Tibial artery (tissue), 4 donors: ENCODE measurements at regions not wholly inside any gene's neighbourhood (a gene's known extent, or its start where the extent isn't known, plus 50 kb on each side); places are given as distances from the start of the nearest gene placed in this dataset.

Experiments
- DNase-seq, 2 donors: peaks; one replicate each; pipeline ENCODE4 v3.0.0-alpha.2; 2019
- H3K27ac ChIP-seq, 2 donors: fragments of 200-600 bp; sonication (generic) in 1 of 2; 1 replicate in 1 of 2; 2 replicates in 1 of 2; pipeline ENCODE4 v1.5.1; 2018 to 2019; ENCODE audit warnings: mild to moderate bottlenecking in 1 of 2
- H3K27me3 ChIP-seq, 2 donors: fragments of 200-600 bp; sonication (generic) in 1 of 2; one replicate each; pipeline versions ENCODE4 v1.5.1 to v1.6.0; 2016 to 2019
- H3K36me3 ChIP-seq, 3 donors: fragments of 200-600 bp; sonication (generic) in 2 of 3; one replicate each; pipeline ENCODE4 v1.5.1; 2016 to 2019; ENCODE audit warnings: mild to moderate bottlenecking in 2 of 3
- H3K4me1 ChIP-seq, 4 donors: fragments of 200-600 bp; sonication (generic) in 2 of 4; 1 replicate in 3 of 4; 2 replicates in 1 of 4; pipeline ENCODE4 v1.5.1; 2016 to 2019
- H3K4me3 ChIP-seq, 2 donors: fragments of 200-600 bp; sonication (generic) in 1 of 2; 1 replicate in 1 of 2; 2 replicates in 1 of 2; pipeline ENCODE4 v1.5.1; 2018 to 2019; ENCODE audit warnings: mild to moderate bottlenecking in 2 of 2
- H3K9me3 ChIP-seq, 3 donors: fragments of 200-600 bp; sonication (generic) in 1 of 3; one replicate each; pipeline ENCODE4 v1.5.1; 2016 to 2019
- intact Hi-C: fragments of 100-400 bp; cut with DNase I; formaldehyde crosslinking; loops from one replicate; pipeline ENCODE4 v1.15.0; 2023; ENCODE audit warnings: low total_unique reads
- TF ChIP-seq, protein P1 (sequence below), 2 experiments: fragments of 200-600 bp in 1 of 2; fragments of 450-650 bp in 1 of 2; IDR thresholded peaks; one replicate each; pipeline ENCODE4 v1.5.1; 2017 to 2019; ENCODE audit warnings: antibody characterized with exemption in 2 of 2, mild to moderate bottlenecking in 1 of 2, moderate library complexity in 1 of 2

GRCh38 chr10:90589825-90590224, 268.0 kb downstream of the HTR7 start:
- Histone ChIP-seq H3K27me3 (no peaks in the 10 kb centered on the region), H3K4me1 (peaks cover 0 to 8% (median 0%) of the 10 kb centered on the region in 4 donors), H3K36me3 (no peaks in the 10 kb centered on the region), H3K9me3 (no peaks in the 10 kb centered on the region), H3K4me3 (no peak overlapping the region), H3K27ac (no peak overlapping the region)
- DNase-seq, result no peak
- TF ChIP-seq, protein P1, sequence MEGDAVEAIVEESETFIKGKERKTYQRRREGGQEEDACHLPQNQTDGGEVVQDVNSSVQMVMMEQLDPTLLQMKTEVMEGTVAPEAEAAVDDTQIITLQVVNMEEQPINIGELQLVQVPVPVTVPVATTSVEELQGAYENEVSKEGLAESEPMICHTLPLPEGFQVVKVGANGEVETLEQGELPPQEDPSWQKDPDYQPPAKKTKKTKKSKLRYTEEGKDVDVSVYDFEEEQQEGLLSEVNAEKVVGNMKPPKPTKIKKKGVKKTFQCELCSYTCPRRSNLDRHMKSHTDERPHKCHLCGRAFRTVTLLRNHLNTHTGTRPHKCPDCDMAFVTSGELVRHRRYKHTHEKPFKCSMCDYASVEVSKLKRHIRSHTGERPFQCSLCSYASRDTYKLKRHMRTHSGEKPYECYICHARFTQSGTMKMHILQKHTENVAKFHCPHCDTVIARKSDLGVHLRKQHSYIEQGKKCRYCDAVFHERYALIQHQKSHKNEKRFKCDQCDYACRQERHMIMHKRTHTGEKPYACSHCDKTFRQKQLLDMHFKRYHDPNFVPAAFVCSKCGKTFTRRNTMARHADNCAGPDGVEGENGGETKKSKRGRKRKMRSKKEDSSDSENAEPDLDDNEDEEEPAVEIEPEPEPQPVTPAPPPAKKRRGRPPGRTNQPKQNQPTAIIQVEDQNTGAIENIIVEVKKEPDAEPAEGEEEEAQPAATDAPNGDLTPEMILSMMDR (IDR thresholded peaks at IDR 0.05), result no peak
- intact Hi-C loops, result no loop called here

DNA sequence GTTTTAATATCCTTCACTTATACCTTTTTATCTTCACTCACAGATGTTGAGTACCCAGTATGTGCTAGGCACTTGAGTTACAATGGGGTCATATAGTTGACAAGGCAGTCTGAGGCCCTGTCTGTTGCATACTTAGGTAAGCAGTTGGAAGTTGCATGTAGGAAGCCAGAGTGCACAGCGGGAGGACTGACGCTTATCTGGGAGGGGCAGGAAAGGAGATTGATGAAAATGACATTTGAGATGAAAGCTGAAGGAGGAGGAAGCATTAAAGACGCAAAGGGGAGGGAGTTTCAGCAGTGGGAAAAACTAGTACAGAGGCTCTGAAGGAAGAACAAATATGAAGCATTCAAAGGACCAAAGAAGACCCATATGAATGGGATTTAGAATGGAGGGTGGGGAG, 266.2 kb downstream of the HTR7 start:
- no peak for DNase-seq
- H3K4me3 ChIP-seq, result no peak overlapping the region
- H3K36me3 ChIP-seq, result no peaks in the 10 kb centered on the region
- TF ChIP-seq, protein P1 (IDR thresholded peaks at IDR 0.05), result no peak
- no peak overlapping the region for H3K27ac ChIP-seq
- H3K9me3 ChIP-seq, result no peaks in the 10 kb centered on the region
- intact Hi-C loops, result no loop called here
- peaks cover 0 to 8% (median 0%) of the 10 kb centered on the region in 4 donors for H3K4me1 ChIP-seq
- no peaks in the 10 kb centered on the region for H3K27me3 ChIP-seq

- intact Hi-C loops, result no loop called here
- Histone ChIP-seq H3K36me3 (no peaks in the 10 kb centered on the region), H3K9me3 (no peaks in the 10 kb centered on the region), H3K4me3 (no peak overlapping the region), H3K27ac (no peak overlapping the region), H3K4me1 (peaks cover 0 to 8% (median 0%) of the 10 kb centered on the region in 4 donors), H3K27me3 (no peaks in the 10 kb centered on the region)
- peak; percentile 46 to 68 for DNase-seq
- TF ChIP-seq, protein P1 (IDR thresholded peaks at IDR 0.05), result peak; percentile 19 to 32
Observed at GRCh38 chr10:90592638-90593302, 265.1 kb downstream of the HTR7 start.

DNA sequence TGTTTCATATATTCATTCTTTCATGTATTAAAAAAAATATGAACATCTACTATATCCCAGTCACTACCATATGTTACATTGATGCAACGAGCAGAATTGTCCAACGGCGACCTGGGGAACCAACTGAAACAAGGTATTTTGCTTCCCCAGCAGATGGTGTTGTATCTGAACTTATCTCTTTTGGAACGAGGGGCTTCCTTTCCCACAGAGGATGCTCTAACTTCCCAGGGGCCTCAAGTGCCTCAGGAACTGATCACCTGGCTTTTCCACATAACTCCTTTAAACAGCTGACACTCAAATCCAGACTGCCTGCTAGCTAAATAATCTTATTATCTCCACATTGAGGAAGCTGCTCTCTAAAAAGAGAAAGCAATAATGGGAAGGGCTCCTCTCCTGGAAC, 259.3 kb downstream of the HTR7 start:
- H3K27me3 ChIP-seq, result no peaks in the 10 kb centered on the region
- H3K9me3 ChIP-seq, result no peaks in the 10 kb centered on the region
- no peak overlapping the region for H3K4me3 ChIP-seq
- TF ChIP-seq, protein P1 (IDR thresholded peaks at IDR 0.05), result no peak
- H3K4me1 ChIP-seq, result peaks cover 0 to 10% (median 0%) of the 10 kb centered on the region in 4 donors
- no peaks in the 10 kb centered on the region for H3K36me3 ChIP-seq
- no peak overlapping the region for H3K27ac ChIP-seq
- intact Hi-C loops, result no loop called here
- DNase-seq, result no peak

DNA sequence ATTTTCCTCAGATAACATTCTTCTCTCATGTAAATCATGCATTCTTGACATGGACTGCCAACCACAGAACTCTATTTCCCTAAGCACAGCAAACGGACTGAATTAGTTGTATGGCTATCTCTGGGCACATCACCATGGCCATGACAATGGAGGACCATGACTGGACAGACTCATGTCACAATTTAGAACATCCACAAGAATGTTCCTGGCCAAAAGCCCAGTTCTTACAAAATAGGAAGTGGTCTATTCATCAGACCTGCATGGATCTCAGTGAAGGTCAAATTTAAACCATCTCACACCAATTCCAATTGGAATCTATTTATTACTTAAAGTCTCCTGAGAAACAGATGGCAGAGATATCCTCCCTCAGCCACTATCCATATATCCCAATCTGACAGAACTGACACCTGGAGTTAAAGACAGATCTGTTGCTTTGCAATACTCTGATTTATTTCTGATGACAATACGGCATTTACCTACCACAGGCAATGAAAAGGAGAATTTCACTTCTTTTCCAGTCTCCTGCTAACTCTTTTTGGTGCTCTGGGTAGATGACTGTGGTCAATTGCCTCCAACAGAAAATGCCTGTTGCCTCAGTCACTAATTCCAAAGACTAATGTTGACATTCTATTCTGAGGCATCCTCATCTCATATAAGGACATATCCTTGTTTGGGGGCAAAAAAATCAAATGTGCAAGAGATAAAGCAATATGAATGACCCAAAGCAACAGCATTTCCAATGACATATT, 254.8 kb downstream of the HTR7 start:
- TF ChIP-seq, protein P1 (IDR thresholded peaks at IDR 0.05), result no peak
- no peaks in the 10 kb centered on the region for H3K36me3 ChIP-seq
- H3K9me3 ChIP-seq, result no peaks in the 10 kb centered on the region
- no peak overlapping the region for H3K27ac ChIP-seq
- intact Hi-C loops, result no loop called here
- H3K4me3 ChIP-seq, result no peak overlapping the region
- H3K4me1 ChIP-seq, result peaks cover 0 to 10% (median 0%) of the 10 kb centered on the region in 4 donors
- H3K27me3 ChIP-seq, result no peaks in the 10 kb centered on the region
- no peak for DNase-seq
